HepG2 (cell line): ENCODE measurements at regions not wholly inside any gene's neighbourhood (a gene's known extent, or its start where the extent isn't known, plus 50 kb on each side); places are given as distances from the start of the nearest gene placed in this dataset.

Source experiments
- ATAC-seq: fragments of 200-7000 bp; cut with Tn5 transposase; 3 replicates; pipeline ENCODE4 v1.9.1; 2020; ENCODE audit warnings: mild to moderate bottlenecking, moderate library complexity
- BruUV-seq: library from RNA; stranded (reverse); fragments of 400-500 nt; replicated peaks from 2 replicates; lab custom pipeline; 2021; lab: Mats Ljungman, UMichigan
- CTCF ChIA-PET: fragments of 300-600 bp; formaldehyde crosslinking; extraction: SDS; loops from one replicate; lab custom pipeline; 2021; ENCODE audit warnings: low total read pairs, inconsistent platforms, low intra/inter-chr PET ratio; lab: Yijun Ruan, JAX
- POLR2A ChIA-PET: fragments of 350-600 bp; sonication (Branson Sonifier 250); formaldehyde crosslinking; loops from one replicate; lab custom pipeline; 2020; ENCODE audit warnings: antibody characterized with exemption, inconsistent platforms; lab: Yijun Ruan, JAX
- DNase-seq: peaks from one replicate; pipeline ENCODE4 v3.0.0-alpha.2; 2015; ENCODE audit warnings: low spot score
- FAIRE-seq: peaks from 3 replicates; lab custom pipeline; 2011; peaks lifted over from hg19 to GRCh38; lab: Jason Lieb, UNC
- H2AFZ ChIP-seq: one replicate; pipeline ENCODE4 v1.6.1; 2011; ENCODE audit warnings: low read length, inconsistent platforms
- H3K27ac ChIP-seq: fragments of 300-600 bp; 3 replicates; pipeline ENCODE4 v1.8.0; 2011; ENCODE audit warnings: mixed run types, mild to moderate bottlenecking, mixed read lengths, low read length, inconsistent platforms; ENCODE audit not compliant: insufficient read depth; ENCODE audit errors: extremely low read length
- H3K27me3 ChIP-seq, 2 experiments: fragments of 200-600 bp in 1 of 2; 2 replicates in 1 of 2; 3 replicates in 1 of 2; pipeline versions ENCODE4 v1.6.0 to v1.8.0; 2011; ENCODE audit warnings: low read length in 2 of 2, mild to moderate bottlenecking in 2 of 2, moderate library complexity in 2 of 2, inconsistent platforms in 1 of 2; ENCODE audit not compliant: insufficient read depth in 2 of 2, control insufficient read depth in 1 of 2
- H3K36me3 ChIP-seq, 2 experiments: fragments of 200-600 bp in 1 of 2; replicated peaks in 1 of 2; 2 replicates in 1 of 2; 3 replicates in 1 of 2; pipeline versions ENCODE4 v1.5.1 to v1.8.0; 2011; ENCODE audit warnings: low read length in 2 of 2, inconsistent platforms in 1 of 2; ENCODE audit not compliant: insufficient read depth in 2 of 2, control insufficient read depth in 1 of 2
- H3K4me1 ChIP-seq: 2 replicates; pipeline ENCODE4 v1.5.1; 2012; ENCODE audit warnings: low read length, inconsistent platforms; ENCODE audit not compliant: insufficient read depth
- H3K4me2 ChIP-seq: 2 replicates; pipeline ENCODE4 v1.6.0; 2011; ENCODE audit warnings: low read depth, low read length, inconsistent platforms
- H3K4me3 ChIP-seq, 3 experiments: fragments of 200-600 bp in 1 of 3; sonication (generic), shearing (Covaris generic) in 1 of 3; replicated peaks in 1 of 3; 2 replicates each; pipeline ENCODE4 v1.5.1; 2011 to 2016; ENCODE audit warnings: low read length in 3 of 3, inconsistent platforms in 2 of 3, low read depth in 2 of 3, mild to moderate bottlenecking in 2 of 3, control low read depth in 1 of 3, mixed read lengths in 1 of 3; ENCODE audit not compliant: insufficient read depth in 1 of 3
- H3K79me2 ChIP-seq: one replicate; pipeline ENCODE4 v1.6.1; 2011; ENCODE audit warnings: low read length, inconsistent platforms; ENCODE audit not compliant: insufficient read depth
- H3K9ac ChIP-seq: 2 replicates; pipeline ENCODE4 v1.6.0; 2011; ENCODE audit warnings: mild to moderate bottlenecking, low read depth, low read length, inconsistent platforms; ENCODE audit not compliant: insufficient read depth
- H3K9me3 ChIP-seq: 2 replicates; pipeline ENCODE4 v1.5.1; 2012; ENCODE audit warnings: mild to moderate bottlenecking, low read length
- H4K20me1 ChIP-seq: 2 replicates; pipeline ENCODE4 v1.6.0; 2011; ENCODE audit warnings: inconsistent platforms, mild to moderate bottlenecking, low read length, moderate library complexity; ENCODE audit not compliant: insufficient read depth
- ATF7-NPFF ChIP-seq: sonication (generic); formaldehyde crosslinking; IDR thresholded peaks from 2 replicates; pipeline ENCODE4 v1.8.1; 2023; ENCODE audit warnings: mild to moderate bottlenecking, low read depth, missing genetic modification reagents, moderate library complexity
- CREM ChIP-seq, 2 experiments: sonication (generic) in 1 of 2; formaldehyde crosslinking in 1 of 2; IDR thresholded peaks; 2 replicates each; pipeline versions ENCODE4 v1.4.0 to v1.6.1; 2016 to 2020; ENCODE audit warnings: antibody characterized with exemption in 1 of 2, mild to moderate bottlenecking in 1 of 2, missing genetic modification reagents in 1 of 2
- GPN1 ChIP-seq: sonication (generic); formaldehyde crosslinking; IDR thresholded peaks from 2 replicates; pipeline ENCODE4 v1.5.1; 2020; ENCODE audit warnings: missing genetic modification reagents, borderline replicate concordance
- ISL2 ChIP-seq: sonication (generic); formaldehyde crosslinking; IDR thresholded peaks from 2 replicates; pipeline ENCODE4 v1.5.0; 2020; ENCODE audit warnings: missing genetic modification reagents
- KLF16 ChIP-seq, 2 experiments: sonication (generic) in 1 of 2; formaldehyde crosslinking in 1 of 2; IDR thresholded peaks; 2 replicates each; pipeline versions ENCODE4 v1.6.1 to v1.8.0; 2016 to 2023; ENCODE audit warnings: missing genetic modification reagents in 2 of 2, missing compliant biosample characterization in 1 of 2
- MAFF ChIP-seq: IDR thresholded peaks from 2 replicates; pipeline ENCODE4 v1.6.1; 2011; ENCODE audit warnings: low read depth, low read length, improper control_type of control experiment
- MBD4 ChIP-seq: IDR thresholded peaks from 2 replicates; pipeline ENCODE4 v1.6.1; 2012; ENCODE audit warnings: low read length, inconsistent platforms, borderline replicate concordance
- NFE2 ChIP-seq: sonication (generic); formaldehyde crosslinking; IDR thresholded peaks from 2 replicates; pipeline ENCODE4 v1.4.0; 2020; ENCODE audit warnings: missing genetic modification reagents
- NR3C1 ChIP-seq: sonication (generic); formaldehyde crosslinking; IDR thresholded peaks from 2 replicates; pipeline ENCODE4 v1.4.0; 2020; ENCODE audit warnings: missing genetic modification reagents
- PAF1 ChIP-seq: IDR thresholded peaks from 2 replicates; pipeline ENCODE4 v1.6.1; 2016; ENCODE audit warnings: missing genetic modification reagents, missing compliant biosample characterization
- SIX1 ChIP-seq: sonication (generic); formaldehyde crosslinking; IDR thresholded peaks from 2 replicates; pipeline ENCODE4 v1.4.0; 2020; ENCODE audit warnings: missing genetic modification reagents, borderline replicate concordance
- SNRNP70 ChIP-seq: fragments of 200-400 bp; formaldehyde crosslinking; IDR thresholded peaks from 2 replicates; pipeline ENCODE4 v1.6.1; 2017; ENCODE audit warnings: mild to moderate bottlenecking, low read depth, low read length, moderate library complexity
- TARDBP ChIP-seq: sonication (generic); formaldehyde crosslinking; IDR thresholded peaks from 2 replicates; pipeline ENCODE4 v1.8.0; 2022; ENCODE audit warnings: mild to moderate bottlenecking, missing genetic modification reagents
- TCF7L2 ChIP-seq: IDR thresholded peaks from 2 replicates; pipeline ENCODE4 v1.6.1; 2011; ENCODE audit warnings: mild to moderate bottlenecking, low read depth, low read length, moderate library complexity
- WIZ ChIP-seq: sonication (generic); formaldehyde crosslinking; IDR thresholded peaks from 2 replicates; pipeline ENCODE4 v1.5.1; 2020; ENCODE audit warnings: mild to moderate bottlenecking, missing genetic modification reagents
- ZFY ChIP-seq: sonication (generic); formaldehyde crosslinking; IDR thresholded peaks from 2 replicates; pipeline ENCODE4 v1.4.0; 2020; ENCODE audit warnings: missing genetic modification reagents
- ZNF337 ChIP-seq: sonication (generic); formaldehyde crosslinking; IDR thresholded peaks from 2 replicates; pipeline ENCODE4 v1.5.1; 2020; ENCODE audit warnings: missing genetic modification reagents, low read depth, mild to moderate bottlenecking, borderline replicate concordance
- ZNF383 ChIP-seq: sonication (generic); formaldehyde crosslinking; IDR thresholded peaks from 2 replicates; pipeline ENCODE4 v1.4.0; 2020; ENCODE audit warnings: missing genetic modification reagents, mild to moderate bottlenecking, borderline replicate concordance
- ZNF451 ChIP-seq: sonication (generic); formaldehyde crosslinking; IDR thresholded peaks from 2 replicates; pipeline ENCODE4 v1.5.0; 2020; ENCODE audit warnings: mild to moderate bottlenecking, missing genetic modification reagents
- ZNF557 ChIP-seq: sonication (generic); formaldehyde crosslinking; IDR thresholded peaks from 2 replicates; pipeline ENCODE4 v1.4.0; 2020; ENCODE audit warnings: missing genetic modification reagents
- ZNF574 ChIP-seq: sonication (generic); formaldehyde crosslinking; IDR thresholded peaks from 2 replicates; pipeline ENCODE4 v1.4.0; 2020; ENCODE audit warnings: missing genetic modification reagents
- WGBS: methylation state at CpG from one replicate; pipeline ENCODE4 v1.1.6; 2017; ENCODE audit warnings: low lambda C conversion rate; 5-methylcytosine and 5-hydroxymethylcytosine counted together
- in situ Hi-C: cut with HindIII; loops from 2 replicates; pipeline ENCODE4 v1.10.0; 2017; ENCODE audit warnings: low pct_unique_long_range_greater_than_20kb; ENCODE audit not compliant: extremely low pct_ligation_motif_present
- intact Hi-C: fragments of 100-400 bp; cut with micrococcal nuclease; formaldehyde crosslinking; loops from one replicate; pipeline ENCODE4 v1.10.0; 2022; ENCODE audit not compliant: unreplicated experiment

GRCh38 chr11:28911829-28912228 is 803.6 kb downstream of the METTL15 start:
- no peaks in the 10 kb centered on the region for H3K9me3 ChIP-seq
- no peaks in the 10 kb centered on the region for H3K79me2 ChIP-seq
- BruUV-seq, result no TSS peak
- H3K27me3 ChIP-seq, result no peaks in the 10 kb centered on the region
- ChIA-PET CTCF (no interaction called here), POLR2A (no interaction called here)
- H4K20me1 ChIP-seq, result no peaks in the 10 kb centered on the region
- H3K9ac ChIP-seq, result no peak overlapping the region
- TF ChIP-seq NR3C1 (CRISPR knock-in tag) (no peak), CREM (IDR thresholded peaks at IDR 0.05) (no peak), CREM (CRISPR knock-in tag; IDR thresholded peaks at IDR 0.05) (no peak), KLF16 (CRISPR knock-in tag; IDR thresholded peaks at IDR 0.05) (no peak), MBD4 (no peak), PAF1 (CRISPR knock-in tag) (no peak), ZNF383 (no peak), SIX1 (CRISPR knock-in tag) (no peak)
- no peaks in the 10 kb centered on the region for H3K36me3 ChIP-seq
- DNase-seq (no peak), FAIRE-seq (no peak), ATAC-seq (no peak)
- H3K4me3 ChIP-seq, result no peak overlapping the region
- in situ Hi-C loops, result no loop called here
- intact Hi-C loops, result no loop called here
- H3K4me1 ChIP-seq, result no peaks in the 10 kb centered on the region
- H3K4me2 ChIP-seq, result no peak overlapping the region
- H2AFZ ChIP-seq, result no peak overlapping the region
- H3K27ac ChIP-seq, result no peak overlapping the region
- WGBS, result 0% methylated on average over 1 of the region's 1 CpG

DNA sequence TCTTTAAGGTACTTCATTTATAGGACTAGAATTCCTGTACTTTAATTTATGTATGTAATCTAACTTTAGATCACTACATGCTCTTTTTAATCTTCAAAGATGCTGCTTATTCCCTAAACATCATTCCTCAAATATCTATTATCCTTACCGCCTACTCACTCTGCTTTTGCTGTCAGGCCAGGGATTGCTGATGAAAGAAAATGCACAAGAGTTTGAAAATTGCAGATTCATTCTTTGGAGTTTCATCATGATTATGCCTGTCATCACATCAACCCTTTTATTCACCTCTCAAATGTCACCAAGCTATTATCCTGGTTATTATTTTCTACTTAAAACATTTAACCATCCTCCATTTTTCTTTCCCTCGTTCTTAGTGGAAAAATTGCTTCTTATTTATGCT is 802.7 kb downstream of the METTL15 start:
- Histone ChIP-seq H3K27ac (no peak overlapping the region), H3K4me2 (no peak overlapping the region), H3K9ac (no peak overlapping the region), H3K9me3 (no peaks in the 10 kb centered on the region), H3K27me3 (no peaks in the 10 kb centered on the region), H3K4me3 (no peak overlapping the region), H3K36me3 (no peaks in the 10 kb centered on the region), H3K4me1 (no peaks in the 10 kb centered on the region), H2AFZ (no peak overlapping the region), H4K20me1 (no peaks in the 10 kb centered on the region), H3K79me2 (no peaks in the 10 kb centered on the region)
- FAIRE-seq, result no peak
- in situ Hi-C loops, result no loop called here
- no peak for ATAC-seq
- TF ChIP-seq TCF7L2 (no peak), ZNF574 (CRISPR knock-in tag) (no peak), SNRNP70 (no peak), ZFY (no peak), ZNF451 (CRISPR knock-in tag) (no peak), MAFF (no peak), ISL2 (CRISPR knock-in tag) (no peak), GPN1 (CRISPR knock-in tag) (no peak), ZNF557 (CRISPR knock-in tag) (no peak), TARDBP (no peak), ATF7-NPFF (CRISPR knock-in tag) (no peak), NFE2 (CRISPR knock-in tag) (no peak), ZNF337 (CRISPR knock-in tag) (no peak), WIZ (CRISPR knock-in tag) (no peak)
- no TSS peak for BruUV-seq
- ChIA-PET CTCF (no interaction called here), POLR2A (no interaction called here)
- no peak for DNase-seq
- intact Hi-C loops, result no loop called here
- 34% methylated on average over 2 of the region's 2 CpGs for WGBS
